GM12875 (cell line): ENCODE measurements at regions not wholly inside any gene's neighbourhood (a gene's known extent, or its start where the extent isn't known, plus 50 kb on each side); places are given as distances from the start of the nearest gene placed in this dataset.
"Not testable (repeated sequence)": the region's sequence is repeated elsewhere in the genome, so short reads cannot be mapped to it uniquely, and the experiment has no call there.

Source experiments
- H3K4me3 ChIP-seq: one replicate; pipeline ENCODE4 v1.5.1; 2011; ENCODE audit warnings: low read depth, low read length, control low read depth
- CTCF ChIP-seq: IDR thresholded peaks from 2 replicates; pipeline ENCODE4 v1.5.1; 2011; ENCODE audit warnings: low read depth, mild to moderate bottlenecking, control low read depth, inconsistent platforms, low read length, moderate library complexity, borderline replicate concordance; ENCODE audit not compliant: insufficient read depth

GRCh38 chr2:106004851-106005250 is 189.2 kb downstream of the UXS1 start:
- TF ChIP-seq CTCF: no peak
- no peak overlapping the region for H3K4me3 ChIP-seq

GRCh38 chr2:105999211-105999989 is 194.7 kb downstream of the UXS1 start:
- TF ChIP-seq CTCF: no peak
- no peak overlapping the region for H3K4me3 ChIP-seq

- H3K4me3 ChIP-seq: no peak overlapping the region
- TF ChIP-seq CTCF: no peak
Measured at GRCh38 chr2:105997711-105998110, 196.4 kb downstream of the UXS1 start.

- no peak for TF ChIP-seq CTCF
- H3K4me3 ChIP-seq: no peak overlapping the region
Measured at GRCh38 chr2:105990624-105991023, 203.5 kb downstream of the UXS1 start.

GRCh38 chr2:105989803-105990202 is 204.3 kb downstream of the UXS1 start:
- not testable (repeated sequence) for H3K4me3 ChIP-seq

GRCh38 chr2:105989070-105989469 is 205.0 kb downstream of the UXS1 start:
- no peak overlapping the region for H3K4me3 ChIP-seq
- no peak for TF ChIP-seq CTCF

- H3K4me3 ChIP-seq: no peak overlapping the region
- no peak for TF ChIP-seq CTCF
Measured at GRCh38 chr2:105977807-105978206, 216.3 kb downstream of the UXS1 start.
